ENCODE measurements at regions not wholly inside any gene's neighbourhood (a gene's known extent, or its start where the extent isn't known, plus 50 kb on each side); places are given as distances from the start of the nearest gene placed in this dataset.
A peak's percentile ranks its signal among the peaks of the same experiment; 100 is the strongest.

DNA sequence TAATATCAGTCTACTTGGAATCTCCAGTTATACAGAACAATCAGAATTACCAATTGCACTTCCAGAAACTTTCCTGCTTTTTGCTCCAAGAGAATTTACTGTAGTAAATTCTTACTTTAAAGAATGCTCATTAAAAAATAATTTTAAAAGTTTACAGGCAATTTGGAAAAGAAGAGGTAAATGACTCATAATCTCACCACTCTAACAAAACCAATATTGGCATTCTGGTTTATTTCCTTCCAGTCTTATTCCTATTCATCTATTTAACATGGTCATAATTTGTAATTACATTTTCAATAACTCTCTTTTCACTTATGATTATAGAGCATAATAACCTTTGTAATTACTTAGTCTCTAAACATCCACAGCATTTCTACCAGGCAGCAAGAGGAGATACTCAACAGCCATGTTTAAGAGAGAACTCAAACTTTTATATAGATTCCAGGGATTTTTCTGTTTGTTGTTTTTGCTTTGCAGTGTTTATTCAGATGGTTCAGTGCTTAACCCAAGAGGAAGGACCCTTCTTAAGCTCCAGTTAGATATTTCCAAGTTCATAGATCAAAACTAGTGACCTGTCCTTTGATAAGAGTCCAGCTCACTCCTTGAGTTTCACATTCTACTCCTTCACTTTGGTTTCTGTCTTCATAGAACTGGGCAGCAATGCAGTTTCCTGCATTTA is 464.7 kb downstream of the TXNL1 start:
- no peak for DNase-seq (ENCODE audit: low read depth)

DNA sequence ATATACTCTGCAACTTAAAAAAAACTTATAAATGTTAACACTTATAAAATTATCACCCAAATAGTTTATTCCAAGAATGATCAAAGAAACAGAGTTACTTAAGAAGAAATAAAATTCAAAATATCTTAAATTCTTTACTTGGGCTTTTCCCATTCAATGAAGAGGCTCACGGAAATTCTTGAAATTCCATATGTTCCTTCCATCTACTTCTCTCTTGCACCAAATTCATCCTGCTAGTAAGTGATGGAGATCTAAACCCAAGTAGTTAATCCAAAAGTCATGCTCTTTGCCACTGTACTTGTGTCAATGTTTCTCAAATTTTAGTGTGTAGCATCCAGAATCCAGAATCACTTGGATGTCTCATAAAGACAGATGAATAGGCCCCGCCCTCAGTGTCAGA is 465.9 kb downstream of the TXNL1 start:
- no peak for DNase-seq (ENCODE audit: low read depth)

DNA sequence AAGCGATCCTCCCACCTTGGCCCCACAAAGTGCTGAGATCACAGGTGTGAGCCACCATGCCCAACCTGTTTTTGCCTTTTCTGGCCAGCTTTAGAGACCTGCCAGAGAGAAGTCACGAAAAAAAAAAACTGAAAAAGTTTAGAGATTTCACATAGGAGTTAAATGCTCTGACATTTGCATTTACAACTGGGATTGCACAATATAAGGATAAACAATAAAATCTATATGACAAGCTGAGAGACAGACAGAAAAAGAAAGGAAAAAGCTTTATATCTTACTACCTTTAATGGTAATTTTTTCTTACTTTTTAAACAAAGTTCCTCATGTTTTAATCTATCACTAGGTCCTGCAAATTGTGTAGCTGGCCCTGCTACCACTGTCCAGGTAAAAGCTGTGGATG is 466.5 kb downstream of the TXNL1 start:
- DNase-seq (ENCODE audit: low read depth) = no peak

DNA sequence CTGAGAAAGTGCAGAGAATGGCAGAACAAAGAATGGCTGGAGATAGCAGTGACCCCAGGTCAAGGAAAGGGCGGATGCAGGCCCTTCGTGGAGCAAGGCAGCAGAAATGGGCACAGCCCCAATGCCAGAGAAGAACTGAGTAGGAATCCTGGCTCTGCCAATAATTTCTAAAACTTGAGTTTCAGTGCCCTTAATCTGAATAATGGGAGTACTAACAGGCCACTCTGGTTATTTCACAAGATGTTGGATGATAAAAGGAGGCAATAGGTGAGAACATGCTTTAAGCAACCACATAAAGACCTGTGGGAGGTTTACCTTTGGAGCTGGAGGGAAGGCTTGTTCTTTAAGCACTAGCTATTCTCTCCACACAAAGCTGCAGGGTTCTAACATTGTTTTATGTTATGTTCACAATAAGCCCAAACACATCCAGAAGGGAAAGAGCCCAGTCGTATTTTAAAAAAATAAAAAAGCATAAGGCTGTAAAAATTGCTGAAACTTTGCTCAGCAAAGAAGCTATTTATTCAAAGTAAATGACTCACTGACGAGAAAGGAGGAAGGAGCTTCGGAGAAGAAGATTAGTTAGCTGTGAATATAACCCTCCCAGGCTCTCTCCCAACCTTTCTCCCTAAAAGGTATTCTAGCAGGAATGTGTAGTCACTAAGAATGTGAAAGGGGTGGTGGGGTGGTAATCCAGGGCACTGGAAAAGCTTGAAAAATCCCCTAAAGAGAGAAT is 470.2 kb downstream of the TXNL1 start:
- peak; percentile 68 for DNase-seq (ENCODE audit: low read depth)

DNA sequence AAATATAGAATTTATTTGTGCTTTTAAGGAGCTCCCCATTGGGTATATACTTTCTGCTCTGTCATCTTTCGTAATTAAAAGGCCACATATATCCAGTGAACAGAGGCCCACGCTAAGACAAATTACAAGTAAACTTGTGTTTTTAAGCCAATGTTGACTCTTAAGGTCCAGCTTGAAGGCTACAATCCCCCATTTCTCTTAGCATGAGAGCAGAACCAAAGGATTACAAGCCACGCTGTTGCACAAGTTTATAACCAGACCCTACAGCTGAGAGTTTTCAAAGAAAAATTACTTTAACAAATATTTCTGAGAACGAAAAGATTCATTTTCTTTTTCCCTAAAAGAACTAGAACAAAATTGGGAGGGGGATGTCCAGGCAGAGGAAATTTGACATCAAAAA is 471.0 kb downstream of the TXNL1 start:
- peak; percentile 24 for DNase-seq (ENCODE audit: low read depth)

DNA sequence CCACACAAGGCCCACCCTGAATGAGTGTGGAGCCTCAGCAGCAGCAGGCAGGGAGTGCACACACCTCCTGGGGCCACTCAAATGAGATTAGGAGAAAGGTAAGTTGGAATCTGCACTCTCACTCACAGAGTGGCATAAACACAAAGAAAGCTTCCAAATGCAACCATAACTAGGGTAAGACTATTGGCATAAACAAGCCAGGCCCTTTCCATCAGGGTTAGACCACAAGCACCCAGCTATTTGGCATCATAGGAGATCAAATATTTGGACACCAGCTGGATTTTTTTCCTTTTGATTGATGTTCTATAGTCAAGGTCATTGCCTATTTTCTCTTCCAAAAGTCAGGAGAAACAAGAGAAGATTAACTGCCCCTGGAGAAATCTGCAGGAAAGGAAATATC is 471.5 kb downstream of the TXNL1 start:
- peak; percentile 23 for DNase-seq (ENCODE audit: low read depth)

DNA sequence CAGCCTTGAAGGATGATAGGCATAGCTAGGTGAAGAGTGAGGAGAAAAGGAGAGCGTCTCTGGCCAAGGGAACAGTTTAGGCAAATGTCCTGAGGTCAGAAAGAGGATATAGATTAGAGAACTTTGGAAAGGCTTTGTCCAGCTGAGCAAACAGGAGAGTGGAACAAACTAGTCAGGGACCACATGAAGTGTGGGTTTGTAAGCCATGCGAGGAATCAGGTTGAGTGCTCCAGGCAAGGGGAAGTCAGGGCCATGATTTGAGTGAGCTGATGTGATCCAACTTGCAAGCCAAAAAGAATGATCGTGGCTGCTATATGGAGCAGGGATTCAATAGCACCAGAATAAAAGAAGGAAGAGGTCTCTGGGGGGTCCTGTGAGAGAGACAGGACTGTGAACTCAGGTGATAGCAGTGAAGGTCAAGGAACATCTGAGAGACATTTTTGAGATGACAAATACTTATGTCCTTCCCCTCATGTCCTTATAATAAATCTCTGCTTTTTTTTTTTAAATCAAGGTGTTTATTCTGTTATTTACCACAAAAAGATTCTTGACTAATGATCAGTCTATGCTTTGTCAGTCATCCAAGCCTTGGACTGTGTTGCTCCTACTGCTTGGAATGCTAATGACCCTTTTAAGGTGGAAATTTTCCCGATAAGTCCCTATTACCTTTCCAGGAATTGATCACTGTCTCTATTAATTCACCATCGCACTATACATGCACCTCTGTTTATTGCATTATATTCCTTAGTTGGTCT is 472.6 kb downstream of the TXNL1 start:
- DNase-seq (ENCODE audit: low read depth) = no peak

DNA sequence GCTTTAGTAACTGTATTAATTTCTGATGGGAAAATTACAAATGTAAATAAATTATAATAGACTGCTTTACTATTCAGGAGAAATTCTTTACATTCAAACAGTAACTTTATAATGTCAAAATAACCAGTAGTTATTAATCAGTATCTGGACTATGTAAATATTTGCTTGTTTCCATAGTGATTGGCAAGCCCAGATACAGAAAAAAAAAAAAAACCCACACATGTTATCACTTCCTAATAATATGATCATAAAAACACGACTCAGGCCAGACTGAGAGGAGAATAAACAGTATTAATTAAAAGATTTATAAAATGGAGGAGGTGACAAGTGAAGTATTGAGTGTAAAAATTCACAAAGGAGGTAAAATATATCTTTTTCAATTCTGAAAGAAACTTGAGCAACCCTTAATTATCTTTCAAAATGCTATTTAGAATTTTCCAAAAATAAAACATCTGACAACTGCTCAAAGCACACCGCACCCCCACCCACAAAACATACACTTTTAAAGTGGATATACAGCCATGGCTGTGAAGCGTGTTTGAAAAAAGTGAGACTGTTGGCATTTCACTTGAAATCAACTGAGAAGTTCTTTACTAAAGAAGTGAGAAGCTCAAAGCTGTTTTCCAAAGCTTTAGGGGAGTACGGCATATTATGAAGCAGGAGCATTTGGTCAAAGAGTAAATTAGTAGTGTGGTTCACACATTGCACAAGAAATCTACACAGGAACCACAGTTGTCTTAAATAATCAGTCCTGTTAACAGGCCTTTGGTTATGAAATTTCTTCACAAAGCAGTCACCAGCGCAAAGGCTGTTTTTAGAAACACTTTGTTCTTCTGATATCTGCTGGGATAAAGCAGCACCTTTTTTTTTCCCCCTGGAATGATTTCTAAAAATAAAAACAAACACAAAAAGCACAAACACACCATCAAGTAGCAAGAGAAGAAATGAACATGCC is 475.8 kb downstream of the TXNL1 start:
- peak; percentile 86 for DNase-seq (ENCODE audit: low read depth)

DNA sequence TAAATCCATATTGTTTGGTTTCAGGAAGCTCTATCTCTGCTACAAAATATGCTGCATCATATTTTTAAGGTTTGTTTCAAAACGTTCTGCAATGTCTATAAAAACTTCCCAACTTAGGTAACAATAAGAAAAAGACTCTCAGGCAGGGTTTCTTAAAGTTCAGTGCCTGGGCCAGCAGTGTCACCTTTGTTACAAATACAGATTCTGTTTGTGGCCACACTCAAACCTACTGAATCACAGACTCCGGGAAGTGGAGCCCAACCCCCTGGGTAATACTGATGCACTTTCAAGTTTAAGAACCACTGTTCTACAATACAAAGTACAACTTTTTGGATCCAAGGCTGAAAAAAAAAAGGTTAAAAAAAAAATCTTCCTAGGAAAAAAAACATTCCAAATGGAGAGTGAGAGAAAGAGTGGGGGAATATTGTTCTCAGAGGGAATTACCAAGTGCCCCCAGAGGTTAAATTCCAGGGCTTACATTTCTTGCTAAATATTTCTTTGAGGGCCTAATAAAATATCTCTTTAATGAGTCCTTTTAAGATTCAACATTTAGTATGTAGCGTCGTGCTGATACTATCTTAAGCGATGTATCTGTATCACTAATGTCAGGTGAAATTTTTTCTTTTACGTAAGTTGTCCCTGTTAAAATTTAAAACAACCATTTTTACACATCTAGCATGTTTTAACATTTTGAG is 476.7 kb downstream of the TXNL1 start:
- no peak for DNase-seq (ENCODE audit: low read depth)

DNA sequence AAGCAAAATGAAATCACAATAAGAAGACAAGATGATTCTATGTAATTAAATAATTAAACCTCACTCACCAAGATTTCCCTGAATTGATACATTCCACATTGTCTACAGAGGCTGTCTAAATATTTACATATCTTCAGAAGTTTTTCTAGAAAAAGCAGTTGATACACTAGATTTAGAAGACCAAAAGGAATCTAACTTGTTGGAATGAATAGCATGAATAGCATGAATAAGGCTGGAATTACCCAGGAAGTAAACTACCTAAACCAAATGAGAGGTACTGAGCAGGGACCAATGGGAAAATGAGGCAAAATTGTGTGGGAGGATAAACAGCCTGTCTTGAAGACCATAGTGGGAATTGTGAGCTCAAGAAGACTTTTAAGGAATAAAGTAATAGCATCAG is 479.7 kb downstream of the TXNL1 start:
- no peak for DNase-seq (ENCODE audit: low read depth)

DNA sequence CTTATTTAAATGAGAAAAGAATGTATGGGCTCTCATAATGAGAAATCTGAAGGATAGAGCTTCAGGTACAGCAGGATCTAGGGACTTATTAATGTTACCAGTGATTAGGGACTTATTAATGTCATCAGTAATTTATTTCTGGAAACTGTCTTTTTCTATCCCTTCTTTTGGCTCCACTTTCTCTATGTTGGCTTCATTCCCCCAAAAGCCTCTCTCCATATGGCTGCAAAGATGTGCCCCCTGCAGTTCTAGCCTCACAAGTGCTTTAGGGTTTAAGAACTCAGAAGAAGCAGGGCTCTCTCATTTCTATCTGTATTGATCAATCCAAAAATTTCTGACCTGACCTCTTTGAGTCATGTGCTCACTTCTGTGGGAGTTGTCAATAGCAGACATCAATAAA is 480.9 kb downstream of the TXNL1 start:
- DNase-seq (ENCODE audit: low read depth) = no peak

DNA sequence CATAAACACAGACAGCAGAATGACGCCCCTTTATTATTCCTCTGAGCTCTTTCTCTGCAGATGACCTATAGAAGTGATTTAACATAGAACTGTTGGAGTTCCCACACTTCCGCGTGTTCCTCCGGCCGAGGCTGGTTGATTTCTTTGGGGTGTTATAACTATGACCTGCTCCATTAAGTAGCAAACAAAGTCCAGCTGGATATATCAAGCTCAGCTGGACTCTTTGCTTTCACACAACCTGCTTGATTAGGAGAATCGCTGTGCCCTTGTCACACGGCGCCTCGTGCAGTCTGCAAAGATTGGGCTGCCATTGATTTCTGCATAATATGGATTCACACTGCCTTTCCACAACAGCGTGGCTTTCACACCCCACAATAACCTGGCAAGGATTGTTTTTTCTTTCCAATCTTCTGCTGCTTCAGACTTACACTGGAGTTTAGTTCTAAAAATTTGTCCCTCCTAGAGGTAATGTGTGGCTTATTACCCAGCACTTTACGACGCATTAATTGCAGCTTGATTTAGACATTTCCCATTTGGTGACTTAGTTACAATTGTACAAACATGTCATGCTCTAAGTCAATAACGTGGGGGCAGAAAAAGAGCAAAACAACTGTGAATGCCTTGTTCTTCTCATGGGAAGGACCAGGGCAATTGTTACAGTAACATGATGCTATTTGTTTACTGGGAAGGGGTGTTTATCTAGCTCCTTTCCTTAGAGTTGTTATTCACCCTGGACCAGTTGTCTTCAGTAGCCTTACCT is 485.7 kb downstream of the TXNL1 start:
- DNase-seq (ENCODE audit: low read depth) = no peak

DNA sequence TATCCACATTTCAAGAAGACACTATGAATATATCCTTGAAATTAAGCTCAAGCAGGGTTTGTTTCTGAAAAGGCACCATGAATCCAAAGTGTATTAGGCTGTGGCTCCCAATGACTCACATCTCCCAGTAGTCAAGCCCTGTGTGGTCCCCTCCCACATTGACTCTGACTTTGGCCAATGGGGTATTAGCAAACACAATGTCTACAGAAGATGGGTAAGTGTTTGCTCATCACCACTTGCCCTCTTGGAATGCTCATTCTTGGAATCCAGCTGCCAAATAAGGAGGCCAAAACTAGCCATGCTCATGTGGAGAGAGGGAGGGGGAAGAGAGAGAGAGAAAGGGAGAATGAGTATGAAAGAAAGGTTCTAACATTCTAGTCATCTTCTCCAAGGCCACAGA is 490.0 kb downstream of the TXNL1 start:
- peak; percentile 59 for DNase-seq (ENCODE audit: low read depth)

DNA sequence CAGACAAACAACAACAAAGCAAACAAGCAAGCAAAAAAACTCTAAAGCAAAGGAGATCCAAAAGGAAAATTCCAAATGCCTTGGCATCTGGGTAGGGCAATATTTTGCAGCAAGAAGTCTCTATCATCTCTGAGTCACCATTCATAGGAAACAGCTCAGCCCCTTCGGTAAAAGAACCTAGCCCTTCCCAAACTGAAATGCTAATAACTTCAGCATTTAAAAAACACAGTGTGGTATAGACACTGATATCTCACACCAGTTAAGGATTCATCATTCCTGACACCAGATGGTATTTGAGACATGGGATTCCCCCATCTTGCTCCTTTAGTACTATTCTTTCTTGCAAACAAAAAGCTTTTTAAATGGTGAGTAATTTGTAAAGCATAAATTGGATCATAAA is 491.8 kb downstream of the TXNL1 start:
- no peak for DNase-seq (ENCODE audit: low read depth)

DNA sequence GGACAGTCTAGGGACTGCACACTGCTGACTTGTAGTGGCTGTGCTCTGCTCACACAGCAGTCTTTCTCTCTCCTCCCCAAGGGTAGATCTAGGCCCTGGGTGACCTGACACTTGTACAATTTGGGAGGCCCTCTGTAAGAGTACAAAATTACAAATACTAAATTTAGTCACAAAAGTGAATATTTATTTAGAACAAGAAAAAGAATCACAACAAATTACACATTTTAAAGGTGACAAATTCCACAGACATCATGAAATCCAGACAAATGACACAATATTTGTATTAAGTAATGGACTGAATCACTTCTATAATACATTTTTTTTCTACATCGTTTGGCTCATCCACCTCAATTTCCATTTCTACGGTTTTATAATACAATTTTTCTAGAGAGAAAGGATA is 496.4 kb downstream of the TXNL1 start:
- no peak for DNase-seq (ENCODE audit: low read depth)

DNA sequence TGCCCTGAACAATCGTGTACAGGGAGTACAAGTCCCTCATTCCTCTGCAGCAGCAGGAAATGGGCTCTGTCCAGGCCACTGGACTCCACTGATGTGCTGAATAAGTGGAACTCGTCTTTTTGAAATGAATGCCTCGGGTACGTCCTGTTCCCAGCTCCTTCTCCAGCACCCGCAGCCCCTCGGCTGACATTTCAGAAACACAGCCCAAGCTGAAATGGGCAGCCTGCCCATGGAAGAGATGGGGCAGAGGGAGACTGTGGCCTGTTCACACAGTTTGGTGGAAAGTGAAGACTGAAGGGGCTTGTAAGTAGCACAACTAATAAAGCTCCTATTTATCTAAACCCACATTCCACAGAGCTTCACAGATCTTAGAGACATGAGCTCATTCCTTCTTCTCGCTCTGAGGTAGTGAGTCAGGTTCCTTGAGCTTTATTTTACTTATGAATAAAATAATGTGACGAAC is 498.6 kb downstream of the TXNL1 start:
- peak; percentile 70 for DNase-seq (ENCODE audit: low read depth)

DNA sequence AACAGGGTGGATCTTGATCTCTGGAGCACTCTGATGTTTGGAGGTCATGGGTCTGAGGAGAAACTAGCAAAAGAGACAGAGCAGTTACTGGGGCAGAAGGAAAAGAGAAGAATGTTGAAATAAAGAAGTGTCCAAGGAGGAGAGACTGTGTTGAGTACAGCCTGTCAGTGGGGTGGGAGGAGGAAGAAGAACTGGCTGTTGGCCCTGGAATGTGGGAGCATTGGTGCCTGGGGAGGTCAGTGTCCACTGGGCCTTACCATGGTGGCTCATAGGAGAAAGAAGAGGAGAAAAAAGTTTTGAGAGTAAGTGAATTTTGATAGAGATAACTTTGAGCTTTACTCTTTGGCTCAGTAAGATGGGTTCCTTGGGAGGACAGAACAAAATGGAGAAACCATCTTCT is 499.0 kb downstream of the TXNL1 start:
- DNase-seq (ENCODE audit: low read depth) = no peak

DNA sequence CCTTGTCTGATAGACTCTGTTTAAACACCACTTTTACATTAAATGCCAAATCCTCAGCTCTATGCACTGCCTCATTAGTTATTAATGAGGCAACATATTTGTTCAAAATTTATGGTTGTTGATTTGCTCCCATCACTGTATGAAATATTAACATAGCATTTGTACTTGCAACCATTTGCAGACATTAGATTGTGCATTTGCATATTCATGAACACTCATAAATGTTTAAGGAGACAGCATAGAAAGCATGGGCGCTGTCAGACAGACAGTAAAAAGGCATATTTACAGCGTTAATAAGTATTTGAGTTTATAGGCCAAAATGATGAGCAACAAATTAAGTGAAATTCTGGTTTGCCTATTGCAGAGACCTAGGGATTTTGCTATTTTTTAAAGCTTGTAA is 502.3 kb downstream of the TXNL1 start:
- DNase-seq (ENCODE audit: low read depth) = no peak

DNA sequence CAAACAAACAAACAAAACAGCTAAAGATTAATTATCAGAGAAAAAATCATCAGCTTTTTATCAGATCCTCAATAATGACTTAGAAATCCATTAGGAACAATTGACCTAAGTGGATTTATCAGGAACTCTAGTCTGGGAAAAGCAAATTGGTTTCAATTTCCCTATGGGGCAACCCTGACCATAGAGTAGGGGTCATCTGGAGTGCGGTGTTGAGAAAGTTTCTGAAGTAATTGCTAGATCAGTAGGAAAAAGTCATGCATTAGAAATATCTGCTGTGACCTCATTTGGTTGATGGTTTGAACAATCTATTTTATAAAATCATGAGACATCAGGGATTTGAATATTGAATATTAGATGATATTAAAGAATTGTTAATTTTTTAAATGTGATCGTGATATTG is 507.9 kb downstream of the TXNL1 start:
- no peak for DNase-seq (ENCODE audit: low read depth)

DNA sequence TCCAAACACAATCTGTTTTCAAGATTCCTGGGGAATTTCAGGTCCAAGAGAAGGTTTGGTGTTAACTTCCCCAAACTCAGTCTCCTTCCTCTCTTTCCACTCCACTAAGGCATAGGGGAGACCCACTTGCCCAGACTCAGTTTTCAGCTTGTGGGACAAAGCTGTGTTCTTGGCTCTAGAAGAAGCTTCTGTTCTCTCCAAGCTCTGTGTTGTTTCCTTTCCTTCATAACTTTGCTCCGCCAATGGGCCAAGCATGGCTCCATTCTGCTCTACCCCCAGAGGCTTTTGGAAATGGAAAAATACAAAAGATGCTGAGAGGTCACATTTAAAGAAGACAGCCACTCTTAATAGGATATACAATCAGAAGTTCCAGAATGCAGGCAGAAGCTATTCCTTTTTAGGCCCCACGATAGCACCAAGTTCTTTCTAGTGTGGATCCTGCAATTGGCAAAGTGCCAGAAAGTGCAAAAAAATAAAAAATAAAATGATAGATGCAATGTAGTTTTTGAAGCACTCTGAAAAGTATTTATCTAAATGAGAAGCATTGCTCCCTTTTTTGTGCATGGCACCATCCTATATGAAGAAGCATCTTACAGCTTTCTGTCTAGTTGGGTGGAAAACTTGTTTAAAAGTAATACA is 510.1 kb downstream of the TXNL1 start:
- no peak for DNase-seq (ENCODE audit: low read depth)

All from amniotic epithelial cell (primary cell).